Loucy (cell line): ENCODE measurements at regions not wholly inside any gene's neighbourhood (a gene's known extent, or its start where the extent isn't known, plus 50 kb on each side); places are given as distances from the start of the nearest gene placed in this dataset.

Experiments used
- CTCF ChIP-seq: fragments of 200-600 bp; sonication (generic); conservative IDR thresholded peaks from 2 replicates; pipeline ENCODE4 v1.5.1; 2014; ENCODE audit warnings: mild to moderate bottlenecking, antibody characterized with exemption, low read length
- EZH2phosphoT487 ChIP-seq: fragments of 200-600 bp; IDR thresholded peaks from 2 replicates; pipeline ENCODE4 v1.6.1; 2018; ENCODE audit warnings: antibody characterized with exemption, mild to moderate bottlenecking, moderate library complexity, borderline replicate concordance

DNA sequence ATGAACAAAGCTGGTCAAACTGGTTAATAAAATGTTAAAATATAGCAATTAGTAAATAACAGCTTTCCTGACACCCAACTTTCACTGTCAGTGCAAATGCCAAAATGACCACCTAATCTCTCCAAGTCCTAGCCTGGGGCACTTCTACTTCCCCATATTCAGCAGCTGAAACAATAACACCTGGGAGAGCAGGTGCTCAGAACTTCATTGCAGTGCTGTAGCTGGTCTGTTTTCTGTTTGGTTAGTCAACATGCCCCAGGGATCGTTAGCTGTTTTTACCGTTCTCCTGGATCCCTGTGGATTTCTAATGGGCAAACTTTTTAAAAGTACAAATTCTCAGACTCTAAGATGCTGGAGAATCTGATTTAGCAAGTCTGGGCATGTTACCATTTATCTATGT lies 759.7 kb downstream of the GALC start:
- TF ChIP-seq CTCF (no peak), EZH2phosphoT487 (no peak)
